HTR-8/SVneo (cell line): ENCODE measurements at regions not wholly inside any gene's neighbourhood (a gene's known extent, or its start where the extent isn't known, plus 50 kb on each side); places are given as distances from the start of the nearest gene placed in this dataset.

Experiments
- DNase-seq: peaks from one replicate; pipeline ENCODE4 v3.0.0; 2011; ENCODE audit warnings: low spot score, mixed read lengths; ENCODE audit not compliant: insufficient read length
- FAIRE-seq: peaks from 2 replicates; lab custom pipeline; 2011; peaks lifted over from hg19 to GRCh38; lab: Jason Lieb, UNC

- FAIRE-seq = no peak
- DNase-seq = no peak
Observed at GRCh38 chr2:15034246-15034645, 401.7 kb downstream of the LRATD1 start.

GRCh38 chr2:15034860-15035259 lies 402.3 kb downstream of the LRATD1 start:
- DNase-seq (no peak), FAIRE-seq (no peak)

GRCh38 chr2:15038366-15039364 lies 406.1 kb downstream of the LRATD1 start:
- no peak for DNase-seq
- no peak for FAIRE-seq

- no peak for DNase-seq
- no peak for FAIRE-seq
Observed at GRCh38 chr2:15040429-15041084, 408.0 kb downstream of the LRATD1 start.

GRCh38 chr2:15041429-15041837 lies 408.9 kb downstream of the LRATD1 start:
- FAIRE-seq = no peak
- DNase-seq = no peak

GRCh38 chr2:15042801-15043217 lies 410.3 kb downstream of the LRATD1 start:
- DNase-seq (no peak), FAIRE-seq (no peak)

GRCh38 chr2:15043336-15044058 lies 411.0 kb downstream of the LRATD1 start:
- DNase-seq (no peak), FAIRE-seq (no peak)

- no peak for FAIRE-seq
- DNase-seq = no peak
Observed at GRCh38 chr2:15045054-15045453, 412.5 kb downstream of the LRATD1 start.

GRCh38 chr2:15047184-15047583 lies 414.7 kb downstream of the LRATD1 start:
- DNase-seq = no peak
- FAIRE-seq = no peak

GRCh38 chr2:15048000-15048399 lies 415.5 kb downstream of the LRATD1 start:
- no peak for DNase-seq
- no peak for FAIRE-seq

- no peak for FAIRE-seq
- DNase-seq = no peak
Observed at GRCh38 chr2:15049096-15049993, 416.8 kb downstream of the LRATD1 start.

- FAIRE-seq = no peak
- no peak for DNase-seq
Observed at GRCh38 chr2:15050483-15050882, 418.0 kb downstream of the LRATD1 start.

- DNase-seq (no peak), FAIRE-seq (no peak)
Observed at GRCh38 chr2:15053542-15053941, 421.0 kb downstream of the LRATD1 start.

- DNase-seq = no peak
- FAIRE-seq = no peak
Observed at GRCh38 chr2:15058015-15058720, 425.7 kb downstream of the LRATD1 start.

GRCh38 chr2:15058721-15059157 lies 426.2 kb downstream of the LRATD1 start:
- DNase-seq = no peak
- no peak for FAIRE-seq

- DNase-seq (no peak), FAIRE-seq (no peak)
Observed at GRCh38 chr2:15059870-15060512, 427.5 kb downstream of the LRATD1 start.

- no peak for FAIRE-seq
Observed at GRCh38 chr2:15061268-15061667, 428.8 kb downstream of the LRATD1 start.

GRCh38 chr2:15066138-15066537 lies 433.6 kb downstream of the LRATD1 start:
- no peak for DNase-seq
- no peak for FAIRE-seq

More at GRCh38 chr2:15061268-15061667, 428.8 kb downstream of the LRATD1 start:
- no peak for DNase-seq
